C4-2B (cell line): ENCODE measurements at regions not wholly inside any gene's neighbourhood (a gene's known extent, or its start where the extent isn't known, plus 50 kb on each side); places are given as distances from the start of the nearest gene placed in this dataset.

Experiments
- ZFX ChIP-seq: fragments of 450-650 bp; IDR thresholded peaks from 2 replicates; pipeline ENCODE4 v1.6.1; 2017
- TF ChIP-seq, protein P1 (sequence below): fragments of 450-650 bp; conservative IDR thresholded peaks from 2 replicates; pipeline ENCODE4 v1.5.1; 2017; ENCODE audit warnings: mild to moderate bottlenecking

DNA sequence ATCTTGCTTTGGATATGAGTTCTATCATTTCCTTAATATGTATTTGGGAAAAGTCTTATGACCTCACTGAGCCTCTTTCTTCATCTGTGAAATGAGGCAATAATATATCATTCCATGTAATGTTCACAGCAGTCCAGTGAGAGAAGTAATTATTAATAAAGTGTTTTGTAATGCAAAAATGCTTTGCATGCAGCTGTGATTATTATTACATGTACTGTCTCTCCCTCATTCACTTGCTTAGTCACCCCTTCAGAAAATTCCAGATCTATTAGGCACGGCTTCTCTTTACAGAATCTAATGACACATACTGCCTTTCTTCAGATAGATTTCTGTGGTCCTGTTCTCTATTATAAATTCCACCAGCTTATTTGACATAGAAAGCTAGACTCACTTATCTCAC, 53.5 kb upstream of the FGF13 start:
- TF ChIP-seq, protein P1, sequence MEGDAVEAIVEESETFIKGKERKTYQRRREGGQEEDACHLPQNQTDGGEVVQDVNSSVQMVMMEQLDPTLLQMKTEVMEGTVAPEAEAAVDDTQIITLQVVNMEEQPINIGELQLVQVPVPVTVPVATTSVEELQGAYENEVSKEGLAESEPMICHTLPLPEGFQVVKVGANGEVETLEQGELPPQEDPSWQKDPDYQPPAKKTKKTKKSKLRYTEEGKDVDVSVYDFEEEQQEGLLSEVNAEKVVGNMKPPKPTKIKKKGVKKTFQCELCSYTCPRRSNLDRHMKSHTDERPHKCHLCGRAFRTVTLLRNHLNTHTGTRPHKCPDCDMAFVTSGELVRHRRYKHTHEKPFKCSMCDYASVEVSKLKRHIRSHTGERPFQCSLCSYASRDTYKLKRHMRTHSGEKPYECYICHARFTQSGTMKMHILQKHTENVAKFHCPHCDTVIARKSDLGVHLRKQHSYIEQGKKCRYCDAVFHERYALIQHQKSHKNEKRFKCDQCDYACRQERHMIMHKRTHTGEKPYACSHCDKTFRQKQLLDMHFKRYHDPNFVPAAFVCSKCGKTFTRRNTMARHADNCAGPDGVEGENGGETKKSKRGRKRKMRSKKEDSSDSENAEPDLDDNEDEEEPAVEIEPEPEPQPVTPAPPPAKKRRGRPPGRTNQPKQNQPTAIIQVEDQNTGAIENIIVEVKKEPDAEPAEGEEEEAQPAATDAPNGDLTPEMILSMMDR: no peak
- no peak for TF ChIP-seq ZFX
